ENCODE measurements at regions not wholly inside any gene's neighbourhood (a gene's known extent, or its start where the extent isn't known, plus 50 kb on each side); places are given as distances from the start of the nearest gene placed in this dataset.

DNA sequence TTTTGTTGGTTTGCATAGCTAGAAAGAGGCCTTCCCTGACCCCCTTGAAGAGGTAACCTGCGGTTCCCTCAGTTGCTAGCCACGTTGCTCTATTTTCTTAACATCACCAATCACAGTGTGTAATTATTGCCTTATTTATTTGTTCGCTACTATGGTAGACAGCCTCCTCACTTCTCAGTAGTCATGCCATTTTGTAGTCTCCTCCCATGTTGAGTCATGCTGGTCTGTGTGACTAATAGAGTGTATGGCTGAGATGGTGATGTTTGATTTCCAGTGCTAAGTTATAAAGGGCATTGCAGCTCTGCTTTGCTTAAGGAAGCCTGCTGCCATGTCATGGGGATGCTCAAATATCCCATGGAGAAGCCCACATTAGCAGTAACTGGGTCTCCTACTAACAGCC lies 236.6 kb upstream of the CHD6 start:
- no peaks in the 10 kb centered on the region for H3K36me3 Mint-ChIP-seq (ENCODE audit: low read depth)
- peaks cover 5% of the 10 kb centered on the region for H3K27me3 Mint-ChIP-seq
- CTCF ChIA-PET, result no interaction called here
- H3K4me3 Mint-ChIP-seq, result no peak overlapping the region
- POLR2A ChIA-PET, result no interaction called here
- no peaks in the 10 kb centered on the region for H3K9me3 Mint-ChIP-seq
- DNase-seq, result no peak
- no peaks in the 10 kb centered on the region for H3K4me1 Mint-ChIP-seq
- H3K27ac Mint-ChIP-seq, result no peak overlapping the region

DNA sequence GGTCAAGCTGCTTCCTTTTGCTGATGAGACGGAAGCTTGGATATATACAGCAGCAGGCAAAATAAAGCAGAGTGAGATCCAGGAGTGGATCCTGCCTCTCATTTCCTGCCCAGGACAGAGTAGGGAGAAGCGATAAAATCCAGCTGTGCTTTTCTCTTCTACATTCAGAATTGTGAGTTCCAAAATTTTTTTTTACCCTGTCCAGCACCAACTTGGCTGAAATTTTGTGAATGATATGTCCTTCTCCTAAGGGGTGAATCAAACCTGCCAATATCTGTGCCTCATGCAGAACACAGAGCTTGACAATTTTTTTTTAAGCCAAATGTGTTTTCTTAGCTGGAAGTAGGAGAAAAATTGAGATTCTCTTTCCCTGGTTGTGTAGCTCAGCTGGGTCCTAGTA lies 235.6 kb upstream of the CHD6 start:
- Mint-ChIP-seq H3K27me3 (peaks cover 5% of the 10 kb centered on the region), H3K4me3 (no peak overlapping the region), H3K4me1 (no peaks in the 10 kb centered on the region), H3K27ac (no peak overlapping the region), H3K9me3 (no peaks in the 10 kb centered on the region), H3K36me3 (ENCODE audit: low read depth) (no peaks in the 10 kb centered on the region)
- DNase-seq, result no peak
- CTCF ChIA-PET, result no interaction called here
- POLR2A ChIA-PET, result no interaction called here

- Mint-ChIP-seq H3K4me1 (no peaks in the 10 kb centered on the region), H3K27ac (no peak overlapping the region), H3K9me3 (no peaks in the 10 kb centered on the region), H3K36me3 (ENCODE audit: low read depth) (no peaks in the 10 kb centered on the region), H3K27me3 (peaks cover 2% of the 10 kb centered on the region), H3K4me3 (no peak overlapping the region)
- ChIA-PET POLR2A (no interaction called here), CTCF (no interaction called here)
- no peak for DNase-seq
Observed at GRCh38 chr20:41848180-41848579, 230.0 kb upstream of the CHD6 start.

DNA sequence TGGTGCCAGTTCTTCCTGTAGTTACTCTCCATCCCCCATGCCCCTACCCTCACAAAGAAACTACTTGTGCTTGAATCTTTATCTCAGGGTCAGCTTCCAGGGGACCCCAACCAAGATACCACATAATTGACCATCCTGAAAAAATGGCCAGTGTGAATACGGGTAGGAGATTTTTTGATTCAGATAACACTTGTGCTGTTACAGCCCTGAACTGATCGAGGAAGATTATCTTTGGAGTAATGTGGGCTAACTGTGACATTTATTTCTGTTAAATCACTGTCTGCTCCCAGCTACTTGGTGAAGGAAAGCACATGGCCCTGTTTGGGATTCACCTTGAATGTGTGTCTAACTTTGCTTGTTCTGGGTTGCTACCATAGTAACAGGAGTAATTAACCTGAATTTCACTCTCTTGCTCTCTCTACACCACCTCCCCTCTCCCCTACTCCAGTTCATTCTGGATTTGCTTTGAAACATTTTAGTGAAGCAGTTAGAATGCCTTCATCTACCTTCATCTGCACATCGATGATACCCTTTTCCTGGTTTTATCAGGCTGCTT lies 219.6 kb upstream of the CHD6 start:
- Mint-ChIP-seq H3K27ac (no peak overlapping the region), H3K9me3 (no peaks in the 10 kb centered on the region), H3K4me1 (no peaks in the 10 kb centered on the region), H3K27me3 (peaks cover 3% of the 10 kb centered on the region), H3K4me3 (no peak overlapping the region), H3K36me3 (ENCODE audit: low read depth) (no peaks in the 10 kb centered on the region)
- POLR2A ChIA-PET, result no interaction called here
- no peak for DNase-seq
- CTCF ChIA-PET, result no interaction called here

DNA sequence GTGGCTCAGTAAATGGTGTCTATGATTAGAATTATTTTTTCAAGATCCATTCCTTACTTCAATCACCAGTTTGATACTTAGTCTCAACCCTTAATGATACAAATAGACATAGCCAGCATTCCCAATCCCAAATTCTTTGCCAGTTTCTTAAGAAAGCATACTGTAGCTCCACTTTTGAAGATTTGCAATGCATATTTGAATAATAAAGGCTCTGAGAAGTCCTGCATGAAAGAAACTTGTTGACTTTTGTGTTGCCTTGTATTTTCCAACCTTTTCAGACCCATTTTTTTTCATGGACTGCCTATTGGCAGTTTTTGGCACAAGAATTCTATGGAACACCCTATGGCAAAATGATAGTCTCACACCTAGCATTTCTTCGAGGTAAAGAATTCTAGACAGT lies 215.6 kb upstream of the CHD6 start:
- Mint-ChIP-seq H3K36me3 (ENCODE audit: low read depth) (no peaks in the 10 kb centered on the region), H3K4me3 (no peak overlapping the region), H3K27ac (no peak overlapping the region), H3K27me3 (peaks cover 3% of the 10 kb centered on the region), H3K9me3 (no peaks in the 10 kb centered on the region), H3K4me1 (no peaks in the 10 kb centered on the region)
- POLR2A ChIA-PET, result no interaction called here
- DNase-seq, result no peak
- CTCF ChIA-PET, result no interaction called here

- ChIA-PET POLR2A (no interaction called here), CTCF (no interaction called here)
- H3K4me1 Mint-ChIP-seq, result no peaks in the 10 kb centered on the region
- H3K4me3 Mint-ChIP-seq, result no peak overlapping the region
- H3K27ac Mint-ChIP-seq, result no peak overlapping the region
- DNase-seq, result no peak
- H3K36me3 Mint-ChIP-seq (ENCODE audit: low read depth), result no peaks in the 10 kb centered on the region
- H3K27me3 Mint-ChIP-seq, result peaks cover 2% of the 10 kb centered on the region
- H3K9me3 Mint-ChIP-seq, result no peaks in the 10 kb centered on the region
Observed at GRCh38 chr20:41830702-41831101, 212.5 kb upstream of the CHD6 start.

GRCh38 chr20:41819436-41819835 lies 201.3 kb upstream of the CHD6 start:
- no peak overlapping the region for H3K4me3 Mint-ChIP-seq
- H3K27ac Mint-ChIP-seq, result no peak overlapping the region
- no peaks in the 10 kb centered on the region for H3K4me1 Mint-ChIP-seq
- POLR2A ChIA-PET, result no interaction called here
- no peaks in the 10 kb centered on the region for H3K36me3 Mint-ChIP-seq (ENCODE audit: low read depth)
- H3K27me3 Mint-ChIP-seq, result peaks cover 2% of the 10 kb centered on the region
- DNase-seq, result no peak
- no peaks in the 10 kb centered on the region for H3K9me3 Mint-ChIP-seq
- CTCF ChIA-PET, result no interaction called here

GRCh38 chr20:41818991-41819390 lies 200.8 kb upstream of the CHD6 start:
- Mint-ChIP-seq H3K36me3 (ENCODE audit: low read depth) (no peaks in the 10 kb centered on the region), H3K27me3 (peaks cover 2% of the 10 kb centered on the region), H3K4me3 (no peak overlapping the region), H3K27ac (no peak overlapping the region), H3K9me3 (no peaks in the 10 kb centered on the region), H3K4me1 (no peaks in the 10 kb centered on the region)
- ChIA-PET POLR2A (no interaction called here), CTCF (no interaction called here)
- DNase-seq, result no peak

GRCh38 chr20:41818369-41818768 lies 200.2 kb upstream of the CHD6 start:
- Mint-ChIP-seq H3K9me3 (peaks cover 3% of the 10 kb centered on the region), H3K4me3 (no peak overlapping the region), H3K4me1 (no peaks in the 10 kb centered on the region), H3K27me3 (no peaks in the 10 kb centered on the region), H3K36me3 (ENCODE audit: low read depth) (no peaks in the 10 kb centered on the region), H3K27ac (no peak overlapping the region)
- ChIA-PET CTCF (no interaction called here), POLR2A (no interaction called here)
- no peak for DNase-seq

DNA sequence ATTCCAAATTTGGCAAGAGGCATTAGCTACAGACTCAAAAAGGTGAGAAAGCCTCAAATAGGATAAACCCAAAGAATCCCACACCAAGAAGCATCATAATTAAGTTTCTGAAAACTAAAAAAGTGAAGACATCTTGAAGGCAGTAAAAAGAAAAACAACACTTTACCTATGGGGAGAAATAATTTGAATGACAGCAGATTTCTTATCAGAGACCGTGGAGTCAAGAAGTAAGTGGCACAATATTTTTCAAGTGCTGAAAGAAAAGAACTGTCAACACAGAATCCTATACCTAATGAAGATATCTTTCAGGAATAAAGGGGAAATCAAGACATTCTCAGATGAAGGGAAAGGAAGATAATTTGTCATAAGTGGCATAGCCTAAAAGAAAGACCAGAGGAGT lies 193.3 kb upstream of the CHD6 start:
- Mint-ChIP-seq H3K27me3 (peaks cover 2% of the 10 kb centered on the region), H3K36me3 (ENCODE audit: low read depth) (no peaks in the 10 kb centered on the region), H3K9me3 (peaks cover 10% of the 10 kb centered on the region), H3K4me1 (no peaks in the 10 kb centered on the region), H3K4me3 (no peak overlapping the region), H3K27ac (no peak overlapping the region)
- POLR2A ChIA-PET, result no interaction called here
- no peak for DNase-seq
- CTCF ChIA-PET, result interaction anchor here (0.6 kb wide), 1 partner anchor 481 kb away, joined by 4 read pairs; no protein-coding TSS in a partner anchor

DNA sequence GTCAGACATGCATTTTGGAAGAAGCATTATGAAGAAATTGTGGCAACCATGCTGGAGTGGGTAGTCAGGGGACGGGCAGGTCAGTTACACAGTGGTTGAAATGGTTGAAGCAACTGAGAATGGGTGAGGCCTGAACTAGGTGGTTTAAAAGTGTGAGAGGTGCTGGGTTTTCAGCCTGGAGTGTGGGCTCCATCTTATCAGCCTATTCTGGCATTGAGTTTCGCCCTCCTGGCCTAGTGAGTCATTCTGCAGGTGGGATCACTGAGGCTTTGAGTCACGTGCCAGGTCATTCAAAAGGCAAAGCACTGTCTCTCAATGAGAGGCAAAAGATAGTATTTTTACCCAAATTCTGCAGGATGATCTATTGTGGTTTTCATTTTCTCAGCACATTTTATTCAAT lies 181.9 kb upstream of the CHD6 start:
- CTCF ChIA-PET, result no interaction called here
- Mint-ChIP-seq H3K36me3 (ENCODE audit: low read depth) (no peaks in the 10 kb centered on the region), H3K4me3 (no peak overlapping the region), H3K4me1 (no peaks in the 10 kb centered on the region), H3K27me3 (no peaks in the 10 kb centered on the region), H3K27ac (no peak overlapping the region), H3K9me3 (no peaks in the 10 kb centered on the region)
- DNase-seq, result no peak
- POLR2A ChIA-PET, result no interaction called here

GRCh38 chr20:41798930-41799502 lies 180.8 kb upstream of the CHD6 start:
- POLR2A ChIA-PET, result no interaction called here
- CTCF ChIA-PET, result no interaction called here
- H3K4me3 Mint-ChIP-seq, result no peak overlapping the region
- no peak overlapping the region for H3K27ac Mint-ChIP-seq
- H3K27me3 Mint-ChIP-seq, result no peaks in the 10 kb centered on the region
- H3K4me1 Mint-ChIP-seq, result no peaks in the 10 kb centered on the region
- no peak for DNase-seq
- H3K9me3 Mint-ChIP-seq, result no peaks in the 10 kb centered on the region
- no peaks in the 10 kb centered on the region for H3K36me3 Mint-ChIP-seq (ENCODE audit: low read depth)

- Mint-ChIP-seq H3K4me3 (no peak overlapping the region), H3K36me3 (ENCODE audit: low read depth) (no peaks in the 10 kb centered on the region), H3K9me3 (no peaks in the 10 kb centered on the region), H3K27me3 (peaks cover 4% of the 10 kb centered on the region), H3K27ac (no peak overlapping the region), H3K4me1 (no peaks in the 10 kb centered on the region)
- no peak for DNase-seq
- CTCF ChIA-PET, result no interaction called here
- POLR2A ChIA-PET, result no interaction called here
Observed at GRCh38 chr20:41786158-41786557, 168.0 kb upstream of the CHD6 start.

DNA sequence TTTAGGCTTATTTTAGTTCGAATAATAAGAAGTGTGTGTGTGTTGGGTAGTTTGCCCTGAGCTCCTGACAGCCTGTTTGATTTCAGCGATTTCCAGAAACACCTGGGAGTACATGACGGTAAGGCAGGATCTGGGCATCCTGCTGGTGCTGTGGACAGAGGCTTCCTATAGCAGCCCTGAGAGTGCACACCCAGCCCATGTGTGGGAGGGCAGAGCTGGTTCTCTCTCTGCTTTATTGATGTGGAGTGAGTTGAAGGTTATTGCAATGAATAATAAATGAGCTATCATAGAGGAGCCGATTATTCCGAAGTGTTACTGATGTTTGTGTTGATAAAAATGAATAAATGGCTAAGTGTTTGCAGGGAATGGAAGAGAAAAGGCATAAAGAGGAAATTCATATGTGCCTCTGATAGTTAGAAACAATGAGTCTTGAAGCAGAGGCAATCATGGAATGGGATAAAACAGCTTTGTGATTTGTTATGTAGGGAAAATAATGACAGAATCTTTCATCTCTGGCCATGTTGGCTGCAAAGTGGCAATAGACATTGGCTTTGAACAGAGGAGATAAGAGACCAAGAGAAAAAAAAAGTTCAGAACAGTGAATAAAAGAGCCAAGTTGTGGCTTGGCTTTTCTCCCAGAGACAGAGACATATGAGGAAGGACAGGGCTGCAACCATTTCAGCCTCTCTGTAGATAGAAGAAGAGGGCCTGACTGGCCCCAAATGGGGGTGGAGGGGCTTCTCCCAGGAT lies 166.2 kb upstream of the CHD6 start:
- DNase-seq, result no peak
- ChIA-PET POLR2A (interaction anchor here (0.6 kb wide), 1 partner anchor 1657 kb away, joined by 3 read pairs; no protein-coding TSS in a partner anchor), CTCF (interaction anchor here (1.3 kb wide), 1 partner anchor 14 kb away, joined by 3 read pairs; no protein-coding TSS in a partner anchor)
- Mint-ChIP-seq H3K36me3 (ENCODE audit: low read depth) (no peaks in the 10 kb centered on the region), H3K4me3 (no peak overlapping the region), H3K27ac (no peak overlapping the region), H3K4me1 (no peaks in the 10 kb centered on the region), H3K27me3 (peaks cover 4% of the 10 kb centered on the region), H3K9me3 (no peaks in the 10 kb centered on the region)

Measured in activated CD4-positive, alpha-beta T cell treated with anti-CD3 and anti-CD28 coated beads, Interleukin-2, amount 10 ng/mL, durations not matched to agents 7 days and 5 days (primary cell).